HL-60 (cell line): ENCODE measurements at regions not wholly inside any gene's neighbourhood (a gene's known extent, or its start where the extent isn't known, plus 50 kb on each side); places are given as distances from the start of the nearest gene placed in this dataset.

Experiments
- GABPA ChIP-seq: IDR thresholded peaks from 2 replicates; pipeline ENCODE4 v1.6.1; 2012; ENCODE audit warnings: low read depth
- POLR2AphosphoS5 ChIP-seq: IDR thresholded peaks from 2 replicates; pipeline ENCODE4 v1.6.1; 2012; ENCODE audit warnings: low read depth
- REST ChIP-seq: IDR thresholded peaks from 2 replicates; pipeline ENCODE4 v1.6.1; 2012; ENCODE audit warnings: low read depth; ENCODE audit not compliant: insufficient replicate concordance
- TF ChIP-seq, protein P1 (sequence below): IDR thresholded peaks from one replicate; pipeline ENCODE4 v1.5.1; 2011; ENCODE audit warnings: low read length, control low read depth, inconsistent platforms; ENCODE audit not compliant: insufficient read depth

DNA sequence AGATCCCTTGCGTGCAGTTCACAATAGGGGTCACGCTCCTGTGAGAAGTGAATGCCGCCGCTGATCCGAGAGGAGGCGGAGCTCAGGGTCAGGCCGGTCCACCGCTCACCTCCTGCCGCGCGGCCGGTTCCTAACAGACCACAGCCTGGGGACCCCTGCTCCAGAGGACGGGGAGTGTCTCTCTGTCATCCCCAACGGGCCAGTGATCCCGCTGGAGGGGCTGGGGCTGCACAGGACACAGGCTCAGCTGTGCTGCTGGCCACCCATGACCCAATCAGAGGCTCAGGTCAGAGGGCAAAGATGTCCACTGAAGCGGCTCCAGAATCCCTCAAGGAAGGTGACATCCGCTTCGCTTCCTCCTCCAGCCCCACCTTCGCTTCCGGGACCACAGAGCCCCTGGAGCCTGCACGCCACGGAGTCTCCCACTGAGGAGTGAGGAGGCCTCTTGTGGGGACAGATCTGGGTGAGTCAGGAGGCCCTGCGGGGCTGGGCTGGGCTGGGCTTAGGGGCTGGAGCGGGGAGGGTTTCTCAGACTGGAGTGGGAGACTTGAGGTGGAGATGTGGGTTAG is 115.4 kb downstream of the METRNL start:
- TF ChIP-seq, protein P1, sequence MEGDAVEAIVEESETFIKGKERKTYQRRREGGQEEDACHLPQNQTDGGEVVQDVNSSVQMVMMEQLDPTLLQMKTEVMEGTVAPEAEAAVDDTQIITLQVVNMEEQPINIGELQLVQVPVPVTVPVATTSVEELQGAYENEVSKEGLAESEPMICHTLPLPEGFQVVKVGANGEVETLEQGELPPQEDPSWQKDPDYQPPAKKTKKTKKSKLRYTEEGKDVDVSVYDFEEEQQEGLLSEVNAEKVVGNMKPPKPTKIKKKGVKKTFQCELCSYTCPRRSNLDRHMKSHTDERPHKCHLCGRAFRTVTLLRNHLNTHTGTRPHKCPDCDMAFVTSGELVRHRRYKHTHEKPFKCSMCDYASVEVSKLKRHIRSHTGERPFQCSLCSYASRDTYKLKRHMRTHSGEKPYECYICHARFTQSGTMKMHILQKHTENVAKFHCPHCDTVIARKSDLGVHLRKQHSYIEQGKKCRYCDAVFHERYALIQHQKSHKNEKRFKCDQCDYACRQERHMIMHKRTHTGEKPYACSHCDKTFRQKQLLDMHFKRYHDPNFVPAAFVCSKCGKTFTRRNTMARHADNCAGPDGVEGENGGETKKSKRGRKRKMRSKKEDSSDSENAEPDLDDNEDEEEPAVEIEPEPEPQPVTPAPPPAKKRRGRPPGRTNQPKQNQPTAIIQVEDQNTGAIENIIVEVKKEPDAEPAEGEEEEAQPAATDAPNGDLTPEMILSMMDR = no peak
- no peak for TF ChIP-seq GABPA
- no peak for TF ChIP-seq REST
- no peak for TF ChIP-seq POLR2AphosphoS5
